HG03354 (cell line): ENCODE measurements at regions not wholly inside any gene's neighbourhood (a gene's known extent, or its start where the extent isn't known, plus 50 kb on each side); places are given as distances from the start of the nearest gene placed in this dataset.
A peak's percentile ranks its signal among the peaks of the same experiment; 100 is the strongest.

Source experiments
- ATAC-seq: cut with Tn5 transposase; IDR thresholded peaks from one replicate; pipeline ENCODE4 v1.9.1; 2021; ENCODE audit warnings: mild to moderate bottlenecking; ENCODE audit not compliant: unreplicated experiment, poor library complexity, severe bottlenecking

DNA sequence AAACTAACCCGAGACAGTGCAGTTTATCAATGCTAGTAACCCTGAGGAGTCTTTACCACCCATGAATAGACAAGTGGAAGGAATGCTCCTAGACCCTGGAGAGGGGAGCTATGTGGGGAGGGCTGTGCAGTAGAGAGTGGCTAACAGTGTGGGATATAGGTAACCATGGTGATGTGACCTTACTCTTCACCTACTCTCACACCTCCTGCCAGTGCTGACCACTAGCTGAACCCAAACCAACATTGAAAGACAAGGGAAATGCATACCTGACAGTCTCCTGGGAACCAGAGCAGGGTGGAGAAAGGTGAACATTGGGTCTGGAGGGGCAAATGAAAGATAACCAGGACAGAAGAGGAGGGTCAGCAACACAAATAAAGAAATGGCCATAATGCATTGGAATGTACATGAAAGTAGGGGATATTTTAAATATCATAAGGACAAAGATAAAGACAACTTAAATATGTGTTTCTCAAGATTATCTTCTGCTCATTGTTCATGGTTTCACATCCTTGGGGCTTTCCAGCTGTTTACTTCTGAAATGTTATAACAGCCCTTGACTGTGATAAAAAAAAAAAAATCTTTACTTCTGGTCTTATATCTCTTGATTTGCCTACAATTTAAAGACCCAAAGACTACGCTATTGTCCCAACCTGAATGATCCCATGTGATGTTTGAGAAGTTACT is 983.3 kb upstream of the TENM4 start:
- no peak for ATAC-seq

DNA sequence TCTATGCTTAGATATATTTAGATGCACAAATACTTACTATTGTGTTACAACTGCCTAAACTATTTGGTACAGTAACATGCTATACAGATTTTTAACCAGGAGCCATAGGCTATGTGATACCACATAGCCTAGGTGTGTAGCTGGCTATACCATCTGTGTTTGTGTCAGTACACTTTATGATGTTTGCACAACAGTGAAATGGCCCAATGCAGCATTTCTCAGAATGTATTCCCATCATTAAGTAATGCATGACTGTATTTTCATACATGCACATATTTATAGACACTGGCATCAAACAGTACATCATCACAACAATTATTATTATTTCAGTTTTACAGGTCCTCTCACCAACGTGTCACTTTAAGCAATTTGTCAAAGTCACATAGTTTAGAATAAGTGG is 979.5 kb upstream of the TENM4 start:
- ATAC-seq: no peak

DNA sequence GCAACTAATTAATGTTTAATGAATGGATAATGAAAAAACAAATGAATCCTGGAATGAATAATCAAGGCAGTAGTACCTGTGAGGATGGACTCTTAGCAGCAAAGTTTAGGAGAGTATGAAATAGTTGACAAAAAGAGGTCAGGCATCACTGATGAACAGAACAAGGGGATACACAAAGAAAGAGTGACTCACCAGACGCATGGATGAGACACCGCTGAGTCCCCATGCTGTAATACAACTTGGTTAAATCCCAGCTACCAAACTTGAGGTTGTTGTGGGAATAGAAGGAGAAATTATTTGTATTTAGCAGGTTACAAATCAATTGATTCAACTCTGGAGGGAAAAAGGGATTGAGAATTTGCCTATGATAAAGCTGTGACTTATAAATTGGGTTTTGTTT is 976.9 kb upstream of the TENM4 start:
- ATAC-seq: no peak

DNA sequence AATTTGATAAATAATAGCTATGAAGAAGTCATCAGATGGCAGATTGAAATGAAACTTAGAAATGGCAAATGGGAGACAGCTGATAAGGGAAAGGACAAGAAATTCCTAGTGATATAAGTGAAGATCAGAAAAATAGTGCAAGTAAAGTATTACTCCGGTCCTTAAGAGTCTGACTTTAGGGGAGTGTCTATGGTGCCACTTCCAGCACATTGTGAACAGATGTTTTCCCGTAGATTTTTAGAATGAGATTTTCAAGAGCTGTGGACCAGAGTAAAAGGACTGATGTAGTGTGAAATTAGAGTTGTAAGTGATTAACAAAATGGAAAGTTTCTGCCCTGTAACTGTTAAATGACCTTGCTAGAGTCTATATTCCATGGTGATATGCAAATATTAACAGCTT is 974.8 kb upstream of the TENM4 start:
- no peak for ATAC-seq

DNA sequence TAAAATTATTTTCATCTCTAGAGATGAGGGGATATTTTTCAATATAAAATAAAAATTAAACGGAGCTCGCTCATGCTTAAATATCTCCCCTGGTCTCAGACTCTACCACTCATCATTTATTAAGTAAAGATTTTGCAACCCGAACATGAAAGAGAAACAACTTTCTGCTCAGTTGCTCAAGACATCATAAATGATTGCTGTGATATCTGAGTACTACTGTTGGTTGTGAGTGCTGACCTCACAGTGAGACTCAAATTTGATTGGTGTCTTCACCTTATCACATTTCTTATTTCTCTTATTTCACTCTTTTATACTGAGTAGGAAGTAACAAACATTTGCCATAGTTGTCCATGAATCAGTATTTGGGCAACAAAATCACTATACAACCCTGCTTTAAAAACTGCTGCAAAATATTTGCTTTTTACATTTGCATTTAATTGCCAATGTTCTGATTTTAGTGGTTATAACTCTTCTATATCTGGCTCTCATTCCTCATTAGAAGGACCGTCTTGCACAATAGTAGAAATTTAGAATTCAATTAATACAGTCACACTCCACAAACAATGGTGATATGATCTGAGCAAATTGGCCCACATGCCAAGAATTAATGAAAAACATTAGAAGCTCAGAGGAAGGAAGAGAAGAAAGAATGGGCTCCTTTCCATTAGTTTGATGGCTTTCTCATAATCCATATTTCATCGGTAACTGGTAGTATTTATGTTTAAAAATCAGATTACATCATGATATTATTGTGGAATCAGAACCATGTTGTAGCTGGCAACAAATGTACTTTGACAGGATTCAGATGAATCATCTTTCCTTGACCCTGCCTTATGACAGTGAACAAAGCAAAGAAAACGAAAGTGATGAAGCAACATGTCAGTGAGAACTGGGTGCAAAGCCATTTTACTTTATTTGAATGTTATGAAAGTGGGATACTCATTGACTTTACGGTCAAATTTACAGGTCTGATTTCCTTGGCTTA is 973.6 kb upstream of the TENM4 start:
- ATAC-seq: no peak

DNA sequence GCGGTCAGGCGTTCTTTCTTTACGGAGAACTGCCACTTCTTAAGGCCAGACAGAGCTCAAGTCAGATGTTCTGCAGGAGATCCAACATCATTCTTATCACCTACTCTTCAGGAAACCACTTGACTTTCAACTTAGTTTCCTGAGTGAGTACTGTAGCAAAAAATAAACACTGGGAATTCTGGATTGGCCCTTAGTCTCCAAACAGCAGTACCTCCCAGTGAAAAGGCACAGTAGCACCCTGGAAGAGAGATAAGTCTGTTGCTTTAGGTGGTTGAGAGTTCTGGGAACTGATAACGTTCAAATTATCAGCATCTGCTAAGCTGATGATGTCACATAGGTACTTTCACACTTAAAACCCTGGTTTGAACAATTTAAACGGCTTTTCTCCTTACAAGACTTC is 971.8 kb upstream of the TENM4 start:
- ATAC-seq: no peak

DNA sequence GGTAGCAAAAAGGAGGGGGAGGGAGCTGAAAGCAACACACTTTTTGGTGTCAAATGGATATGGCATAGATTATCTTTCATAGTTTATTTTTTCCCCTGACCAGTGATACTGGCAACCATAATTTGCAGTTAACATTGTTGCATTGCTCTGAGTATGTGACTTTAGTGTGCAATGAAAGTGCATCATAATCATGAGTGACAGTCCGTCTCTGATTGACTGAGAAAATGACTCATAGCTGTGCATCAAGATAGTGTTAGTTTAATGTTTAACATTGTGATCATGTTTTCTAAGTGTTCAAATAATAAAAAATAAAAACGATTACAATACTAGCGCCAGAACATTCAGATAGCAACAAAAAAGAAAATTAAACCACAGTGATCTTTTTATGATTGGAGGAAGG is 952.4 kb upstream of the TENM4 start:
- no peak for ATAC-seq

DNA sequence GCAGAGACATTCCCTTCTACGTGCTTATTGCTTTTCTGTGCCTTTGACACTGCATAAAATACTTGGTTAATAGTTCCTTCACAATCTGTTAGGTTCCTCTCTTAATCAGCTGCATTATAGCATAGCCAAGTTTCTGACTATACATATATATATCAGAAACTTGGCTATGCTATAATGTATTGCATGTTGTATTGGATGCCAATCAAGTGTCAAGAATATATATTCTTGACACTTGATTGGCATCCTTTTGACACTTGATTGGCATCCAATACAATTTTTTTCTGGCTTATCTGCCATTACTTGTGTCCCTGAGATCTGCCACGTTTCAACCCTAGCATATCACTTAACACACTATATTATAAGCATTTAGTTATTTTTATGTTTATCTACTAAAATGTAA is 949.7 kb upstream of the TENM4 start:
- no peak for ATAC-seq

DNA sequence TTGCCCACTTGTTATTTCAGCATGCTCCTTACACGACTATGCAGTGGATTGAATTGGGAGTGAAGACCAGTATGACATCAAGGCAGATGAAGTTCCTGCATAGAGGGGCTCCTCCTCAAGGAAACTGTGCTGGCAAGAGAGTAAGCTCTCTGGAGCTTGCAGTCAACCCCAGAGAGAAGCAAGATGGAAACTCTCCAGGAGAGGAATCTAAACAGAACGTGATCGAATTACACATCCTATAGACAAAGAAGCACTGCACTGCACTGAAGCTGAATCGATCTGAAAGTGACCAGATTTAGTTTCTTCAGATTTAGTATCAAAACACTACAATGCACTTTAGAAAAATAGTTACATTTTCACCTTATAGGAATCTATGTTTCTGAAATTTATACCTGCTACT is 947.7 kb upstream of the TENM4 start:
- ATAC-seq: no peak

DNA sequence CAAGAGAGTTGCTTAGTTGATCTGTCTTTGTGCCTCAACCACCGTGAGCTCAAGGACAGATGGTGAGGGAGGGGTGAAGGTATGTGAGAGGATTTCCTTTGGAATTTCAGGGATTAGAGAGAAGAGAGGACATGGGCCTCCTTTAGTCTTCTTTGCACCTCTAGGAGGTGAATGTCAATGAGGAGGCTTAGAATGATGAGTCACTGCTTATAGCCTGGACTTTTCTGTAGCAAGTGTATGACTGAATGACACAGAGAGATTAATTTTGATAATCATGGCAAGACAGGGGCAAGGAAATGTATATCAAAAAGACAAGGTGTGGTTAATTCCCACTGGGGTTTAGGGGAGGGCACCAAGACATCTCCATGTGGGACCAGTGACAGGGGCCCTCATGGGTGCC is 947.3 kb upstream of the TENM4 start:
- no peak for ATAC-seq

DNA sequence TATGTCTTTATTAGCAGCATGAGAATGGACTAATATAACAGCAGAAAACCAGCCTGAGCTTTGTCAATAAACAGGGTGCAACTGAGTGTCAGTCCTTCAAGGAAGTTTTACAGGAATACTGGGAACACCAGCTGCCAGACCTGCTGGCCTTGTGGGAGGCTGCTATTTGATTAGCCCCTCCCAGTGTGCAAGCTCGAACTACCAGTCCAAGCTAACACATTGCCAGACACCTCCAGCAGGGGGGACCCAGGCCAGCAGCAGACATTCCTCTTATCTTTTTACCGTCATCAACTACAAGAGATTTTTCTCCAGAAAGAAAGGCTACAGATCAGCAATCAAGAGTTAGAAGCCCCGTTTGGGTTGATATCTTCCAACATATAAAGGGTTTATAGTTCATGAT is 942.8 kb upstream of the TENM4 start:
- ATAC-seq: no peak

DNA sequence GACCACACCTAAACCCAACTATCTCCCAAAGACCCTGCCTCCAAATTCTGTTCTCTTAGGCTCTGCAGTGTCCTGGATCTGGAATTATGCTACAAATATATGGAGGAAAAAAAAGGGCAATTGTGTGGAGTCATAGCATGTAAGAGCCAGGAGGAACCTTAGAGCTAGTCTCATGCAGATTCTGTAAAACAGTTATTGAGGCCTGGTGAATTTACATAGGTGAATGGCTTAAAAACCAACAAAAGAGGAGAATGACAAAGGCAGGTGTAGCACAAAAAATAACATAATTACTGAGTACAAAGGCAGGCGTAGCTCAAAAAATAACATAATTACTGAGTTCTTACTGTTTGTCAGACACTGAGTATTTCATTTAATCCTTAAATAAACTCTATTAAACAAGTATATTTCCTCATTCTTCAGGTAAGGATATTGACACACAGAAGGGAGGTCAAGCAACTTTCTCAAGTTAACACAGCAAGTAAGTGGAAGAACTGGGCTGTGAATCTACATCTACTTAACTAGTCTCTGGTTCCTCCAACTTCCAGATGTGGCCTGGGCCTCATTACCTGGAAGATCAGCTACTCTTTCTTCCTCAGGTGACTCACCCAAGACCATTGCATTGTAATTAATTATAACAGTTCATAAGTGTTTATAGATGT is 938.9 kb upstream of the TENM4 start:
- no peak for ATAC-seq

DNA sequence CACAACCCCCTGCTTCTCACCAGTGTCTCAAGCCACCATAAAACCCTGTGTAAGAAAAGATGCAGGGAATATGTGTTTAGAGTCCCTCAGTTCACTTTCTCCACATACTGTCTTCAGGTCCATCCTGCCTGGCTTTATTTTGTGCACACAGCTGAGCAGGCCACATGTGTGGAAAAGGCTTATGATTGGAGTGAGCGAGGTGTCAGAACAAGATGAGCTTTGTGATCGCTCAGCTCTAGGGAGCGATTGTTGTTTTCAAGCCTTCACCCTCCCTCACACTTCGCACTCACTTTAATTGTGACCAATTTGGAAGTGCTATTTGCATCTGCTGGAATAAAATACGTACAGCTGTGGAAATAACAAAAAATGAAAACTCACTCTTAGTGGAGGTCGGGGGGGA is 931.1 kb upstream of the TENM4 start:
- ATAC-seq: no peak

DNA sequence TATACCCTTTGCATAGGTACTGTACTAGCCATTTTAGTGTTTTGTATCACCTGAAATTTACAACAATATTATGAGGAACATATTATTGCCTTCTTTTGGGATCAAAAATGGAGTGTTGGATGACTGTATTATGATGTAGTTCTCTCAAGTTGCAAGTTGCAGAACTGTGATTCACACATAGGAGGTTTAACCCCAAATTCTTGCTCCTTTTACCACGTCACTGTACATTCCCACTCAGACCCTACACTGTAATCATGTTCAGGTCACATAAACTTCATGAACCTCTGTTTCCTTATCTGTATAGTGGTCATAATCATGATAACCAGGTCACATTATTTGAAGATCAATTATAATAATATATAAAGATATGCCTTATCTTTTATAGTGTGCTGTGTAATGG is 925.1 kb upstream of the TENM4 start:
- no peak for ATAC-seq

DNA sequence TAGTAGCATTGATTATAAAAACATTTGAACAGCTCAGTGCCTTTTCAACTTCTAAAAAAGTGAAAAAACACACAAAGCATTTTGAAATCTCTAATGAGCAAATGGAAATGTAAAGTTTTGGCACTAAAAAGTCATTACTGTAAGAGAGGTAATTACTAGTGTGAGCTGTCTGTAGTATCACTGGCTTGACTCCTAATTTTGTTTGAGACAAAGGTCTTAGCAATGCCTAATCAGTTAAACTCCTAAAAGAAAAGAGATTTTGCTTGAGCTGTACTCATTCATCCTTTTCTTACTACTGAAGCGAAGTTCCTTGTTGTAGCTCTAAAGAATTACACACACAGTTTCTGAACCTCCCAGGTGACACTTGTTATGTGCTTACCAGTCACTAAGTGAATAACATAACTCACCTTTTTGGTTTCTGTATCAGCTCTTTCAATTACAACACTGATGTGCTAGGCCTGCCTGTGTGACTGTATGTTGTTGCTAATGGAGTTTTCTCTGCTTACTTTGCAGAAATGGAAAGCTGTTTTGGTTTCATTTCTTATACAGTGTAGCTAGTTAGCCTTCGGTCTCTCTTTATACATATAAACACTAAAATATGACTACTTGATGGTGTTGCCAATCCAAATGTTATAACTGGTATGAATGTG is 924.4 kb upstream of the TENM4 start:
- peak; percentile 75 for ATAC-seq

DNA sequence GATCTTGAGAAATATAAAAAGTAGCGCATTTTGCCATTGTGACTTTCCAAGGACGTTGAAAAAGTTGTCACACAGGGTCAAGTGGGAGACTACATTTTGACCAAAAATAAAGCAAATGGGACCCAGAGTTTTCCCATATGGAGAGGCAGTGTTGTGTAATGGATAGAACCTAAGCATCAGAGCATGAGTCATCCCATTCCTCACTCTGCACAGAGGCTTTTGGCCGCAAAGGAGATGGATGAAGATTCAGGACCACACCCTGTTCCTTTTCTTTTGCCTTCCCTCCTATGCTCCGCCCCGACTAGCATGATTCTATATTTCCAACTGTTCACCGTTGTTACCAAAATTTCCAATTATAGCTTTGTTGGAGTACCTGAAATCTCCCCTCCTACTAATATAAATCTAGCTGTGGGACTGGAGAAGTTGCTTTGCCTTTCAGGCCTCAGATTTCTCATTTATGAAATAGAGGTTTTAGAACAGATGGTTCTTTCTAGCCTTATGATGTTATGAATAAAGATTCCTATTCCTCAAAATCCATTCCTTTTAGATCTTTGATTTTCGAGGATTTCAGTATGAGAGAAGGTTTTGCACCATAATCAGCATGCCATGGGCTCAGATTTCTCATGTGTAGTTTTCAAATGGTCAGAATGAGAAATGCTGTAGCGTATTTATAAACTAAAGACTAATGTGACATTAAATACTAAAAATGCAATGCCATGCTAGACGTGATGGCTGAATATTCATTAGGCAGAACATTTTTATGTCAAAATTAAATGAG is 921.9 kb upstream of the TENM4 start:
- ATAC-seq: no peak

DNA sequence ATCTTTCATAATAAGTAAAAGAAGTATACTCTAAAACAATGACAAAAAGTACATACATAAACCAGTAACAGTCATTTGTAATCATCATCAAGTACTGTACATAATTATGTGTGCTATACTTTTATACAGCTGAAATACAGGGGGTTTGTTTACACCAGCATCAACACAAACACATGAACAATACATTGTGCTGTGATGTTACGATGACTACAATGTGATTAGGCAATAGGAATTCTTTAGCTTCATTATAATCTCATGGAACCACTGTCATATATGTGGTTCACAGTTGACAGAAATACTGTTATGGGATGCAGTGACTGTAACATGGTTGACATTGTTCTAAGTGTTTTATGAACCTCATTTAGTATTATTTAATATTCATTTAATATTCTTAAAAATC is 914.4 kb upstream of the TENM4 start:
- no peak for ATAC-seq

DNA sequence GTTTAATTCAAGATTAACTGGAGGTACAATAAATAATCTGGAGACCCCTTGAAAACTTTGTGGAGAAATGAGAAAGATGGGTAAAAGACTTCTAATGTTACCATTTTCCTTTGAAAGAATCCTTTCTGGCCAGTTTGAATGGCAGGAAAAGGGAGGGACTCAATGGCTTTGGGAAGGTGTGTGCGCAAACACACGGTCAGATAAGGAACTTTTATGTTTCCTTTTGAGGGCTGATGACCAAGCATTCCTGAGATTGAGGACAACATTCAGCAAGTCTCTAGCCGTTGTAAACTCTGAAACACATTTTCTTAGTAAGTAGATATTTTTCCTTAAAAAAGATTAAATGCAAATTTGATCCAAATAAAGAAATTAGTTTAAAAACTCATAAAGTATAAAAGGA is 909.7 kb upstream of the TENM4 start:
- no peak for ATAC-seq

DNA sequence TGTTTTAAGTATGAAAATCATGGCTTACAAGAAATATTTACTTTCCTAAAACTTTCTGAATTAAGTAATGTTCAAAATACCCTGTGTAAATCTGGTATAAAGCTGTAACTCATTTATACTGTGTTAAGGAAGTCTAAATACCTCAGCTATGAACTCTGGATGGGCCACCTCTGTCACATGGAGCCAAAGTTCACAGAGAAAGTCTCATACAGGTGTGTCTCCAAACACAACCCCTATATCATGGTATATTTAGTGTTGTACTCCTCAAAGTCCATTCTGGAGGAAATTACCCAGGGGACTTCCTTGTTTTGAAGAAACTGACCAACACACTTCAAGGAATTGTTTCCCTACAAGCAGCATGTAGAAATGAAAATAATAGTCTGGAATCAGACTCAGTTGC is 909.2 kb upstream of the TENM4 start:
- ATAC-seq: no peak
